K562 (cell line): ENCODE measurements at regions not wholly inside any gene's neighbourhood (a gene's known extent, or its start where the extent isn't known, plus 50 kb on each side); places are given as distances from the start of the nearest gene placed in this dataset.

Experiments
- ATAC-seq: fragments of 200-7000 bp; cut with Tn5 transposase; 3 replicates; pipeline ENCODE4 v1.9.1; 2020; ENCODE audit warnings: moderate library complexity
- BruUV-seq: library from RNA; stranded (reverse); fragments of 400-500 nt; replicated peaks from 2 replicates; lab custom pipeline; 2021; lab: Mats Ljungman, UMichigan
- CTCF ChIA-PET: fragments of 300-600 bp; formaldehyde crosslinking; extraction: SDS; loops from one replicate; lab custom pipeline; 2021; ENCODE audit warnings: low intra/inter-chr PET ratio; lab: Yijun Ruan, JAX
- POLR2A ChIA-PET: fragments of 300-600, 350-650 bp; sonication (Branson Sonifier 250); formaldehyde crosslinking; extraction: SDS; loops from one replicate; lab custom pipeline; 2021; ENCODE audit warnings: antibody characterized with exemption, inconsistent platforms; lab: Yijun Ruan, JAX
- DNase-seq, 4 experiments: peaks; one replicate each; pipeline versions ENCODE4 v3.0.0 to v3.0.0-alpha.2; 2011 to 2018; ENCODE audit warnings: low spot score in 3 of 4, mixed read lengths in 3 of 4; ENCODE audit errors: extremely low read depth in 1 of 4
- FAIRE-seq: peaks from 2 replicates; lab custom pipeline; 2011; peaks lifted over from hg19 to GRCh38; lab: Jason Lieb, UNC
- H2AFZ ChIP-seq: 2 replicates; pipeline ENCODE4 v1.6.0; 2011; ENCODE audit warnings: low read depth, low read length, control low read depth, inconsistent platforms
- H3K27ac ChIP-seq: fragments of 200-600 bp; 3 replicates; pipeline ENCODE4 v1.8.0; 2011; ENCODE audit warnings: low read depth, mild to moderate bottlenecking, control low read depth, inconsistent platforms, low read length, moderate library complexity, mixed read lengths; ENCODE audit errors: extremely low read depth
- H3K27me3 ChIP-seq, 2 experiments: fragments of 300-600 bp in 1 of 2; 2 replicates in 1 of 2; 3 replicates in 1 of 2; pipeline versions ENCODE4 v1.6.0 to v1.8.0; 2011; ENCODE audit warnings: inconsistent platforms in 2 of 2, low read length in 2 of 2, mild to moderate bottlenecking in 1 of 2, mixed read lengths in 1 of 2, moderate library complexity in 1 of 2; ENCODE audit not compliant: control insufficient read depth in 2 of 2, insufficient read depth in 2 of 2
- H3K36me3 ChIP-seq: fragments of 300-600 bp; 3 replicates; pipeline ENCODE4 v1.8.0; 2011; ENCODE audit warnings: mild to moderate bottlenecking, low read length, inconsistent platforms; ENCODE audit not compliant: control insufficient read depth, insufficient read depth
- H3K4me1 ChIP-seq, 2 experiments: fragments of 200-600 bp in 1 of 2; replicated peaks in 1 of 2; 2 replicates in 1 of 2; 3 replicates in 1 of 2; pipeline versions ENCODE4 v1.5.1 to v1.8.0; 2011; ENCODE audit warnings: inconsistent platforms in 2 of 2, low read length in 2 of 2, mild to moderate bottlenecking in 1 of 2, mixed read lengths in 1 of 2, moderate library complexity in 1 of 2; ENCODE audit not compliant: control insufficient read depth in 2 of 2, insufficient read depth in 2 of 2
- H3K4me2 ChIP-seq: 2 replicates; pipeline ENCODE4 v1.6.1; 2011; ENCODE audit warnings: low read length, control low read depth, inconsistent platforms, mixed read lengths; ENCODE audit not compliant: insufficient read depth
- H3K4me3 ChIP-seq: fragments of 200-600 bp; sonication (generic), shearing (Covaris generic); 2 replicates; pipeline ENCODE4 v1.5.1; 2016; ENCODE audit warnings: control low read depth, inconsistent platforms
- H3K79me2 ChIP-seq: fragments of 200-600 bp; 3 replicates; pipeline ENCODE4 v1.8.0; 2011; ENCODE audit warnings: low read length, inconsistent platforms; ENCODE audit not compliant: control insufficient read depth, insufficient read depth
- H3K9ac ChIP-seq, 2 experiments: 2 replicates each; pipeline versions ENCODE4 v1.6.0 to v1.6.1; 2011; ENCODE audit warnings: low read depth in 2 of 2, low read length in 2 of 2, control low read depth in 1 of 2, inconsistent platforms in 1 of 2, mild to moderate bottlenecking in 1 of 2, mixed read lengths in 1 of 2; ENCODE audit not compliant: insufficient read depth in 1 of 2
- H3K9me1 ChIP-seq: one replicate; pipeline ENCODE4 v1.6.0; 2011; ENCODE audit warnings: inconsistent platforms, mild to moderate bottlenecking, low read length, moderate library complexity; ENCODE audit not compliant: control insufficient read depth, insufficient read depth
- H3K9me3 ChIP-seq: replicated peaks from 2 replicates; pipeline ENCODE4 v1.5.1; 2011; ENCODE audit warnings: low read depth, low read length, inconsistent platforms; ENCODE audit not compliant: control insufficient read depth, insufficient read depth
- H4K20me1 ChIP-seq: replicated peaks from 2 replicates; pipeline ENCODE4 v1.6.1; 2011; ENCODE audit warnings: low read length, inconsistent platforms, mixed read lengths; ENCODE audit not compliant: control insufficient read depth, insufficient read depth
- ATF1 ChIP-seq, 2 experiments: fragments of 450-650 bp in 1 of 2; IDR thresholded peaks; 2 replicates each; pipeline ENCODE4 v1.6.1; 2016; ENCODE audit warnings: missing compliant biosample characterization in 1 of 2, missing genetic modification characterization in 1 of 2
- CEBPZ ChIP-seq: fragments of 150-350 bp; IDR thresholded peaks from 2 replicates; pipeline ENCODE4 v1.6.1; 2014; ENCODE audit warnings: low read depth, mild to moderate bottlenecking, low read length, borderline replicate concordance
- HOMEZ ChIP-seq: fragments of 250-450 bp; sonication (Bioruptor Pico); IDR thresholded peaks from 2 replicates; pipeline ENCODE4 v1.4.0; 2020; ENCODE audit warnings: mild to moderate bottlenecking, moderate library complexity
- TBL1XR1 ChIP-seq, 2 experiments: IDR thresholded peaks; 2 replicates each; pipeline ENCODE4 v1.6.1; 2012; ENCODE audit warnings: improper control_type of control experiment in 2 of 2, low read length in 2 of 2, mild to moderate bottlenecking in 1 of 2
- ZBTB9 ChIP-seq: fragments of 450-650 bp; formaldehyde crosslinking; IDR thresholded peaks from 2 replicates; pipeline ENCODE4 v1.4.0; 2020; ENCODE audit warnings: mild to moderate bottlenecking, moderate library complexity
- ZNF395 ChIP-seq: fragments of 200-800 bp; sonication (Bioruptor generic); IDR thresholded peaks from 2 replicates; pipeline ENCODE4 v1.6.1; 2017; ENCODE audit warnings: missing genetic modification characterization, missing compliant biosample characterization
- WGBS: fragments of 100-300 bp; shearing (Covaris generic); methylation state at CpG from one replicate; pipeline ENCODE4 v1.1.6; 2016; ENCODE audit warnings: low coverage, mixed read lengths; ENCODE audit not compliant: insufficient coverage; ENCODE audit errors: missing lambda C conversion rate; 5-methylcytosine and 5-hydroxymethylcytosine counted together
- in situ Hi-C: fragments of 300-500 bp; cut with MboI; formaldehyde crosslinking; loops from 4 replicates; pipeline ENCODE4 v1.15.0; 2018; ENCODE audit warnings: inconsistent platforms, mixed read lengths
- intact Hi-C: fragments of 100-400 bp; cut with micrococcal nuclease; formaldehyde crosslinking; loops from 2 replicates; pipeline ENCODE4 v1.14.2; 2022

- FAIRE-seq (no peak), DNase-seq (no peak), ATAC-seq (no peak)
- H3K27ac ChIP-seq = no peak overlapping the region
- H4K20me1 ChIP-seq = no peaks in the 10 kb centered on the region
- in situ Hi-C loops = no loop called here
- intact Hi-C loops = no loop called here
- H3K4me3 ChIP-seq = no peak overlapping the region
- H3K4me2 ChIP-seq = no peak overlapping the region
- H2AFZ ChIP-seq = no peak overlapping the region
- ChIA-PET CTCF (no interaction called here), POLR2A (no interaction called here)
- no peaks in the 10 kb centered on the region for H3K36me3 ChIP-seq
- WGBS = 0% methylated on average over 5 of the region's 5 CpGs
- no peaks in the 10 kb centered on the region for H3K9me1 ChIP-seq
- H3K79me2 ChIP-seq = no peaks in the 10 kb centered on the region
- peaks cover 0 to 9% of the 10 kb centered on the region in 2 experiments; a peak in 3 of 5 replicates for H3K27me3 ChIP-seq
- BruUV-seq = no TSS peak
- H3K9me3 ChIP-seq = no peaks in the 10 kb centered on the region; the same call in 1 of the 2 replicates
- H3K9ac ChIP-seq = no peak overlapping the region
- TF ChIP-seq ZBTB9 (CRISPR knock-in tag) (no peak), HOMEZ (CRISPR knock-in tag) (no peak), CEBPZ (no peak), TBL1XR1 (IDR thresholded peaks at IDR 0.05; ENCODE audit: low read length in 2 of 2) (no peak), ATF1 (CRISPR knock-in tag; IDR thresholded peaks at IDR 0.05) (no peak), ATF1 (tag; IDR thresholded peaks at IDR 0.05) (no peak), ZNF395 (CRISPR knock-in tag) (no peak)
- no peaks in the 10 kb centered on the region for H3K4me1 ChIP-seq
These were observed 445.2 kb upstream of the NFE2L3 start for GRCh38 chr7:25706764-25707163.
